Glomerular visceral epithelial cell (primary cell): ENCODE measurements at regions not wholly inside any gene's neighbourhood (a gene's known extent, or its start where the extent isn't known, plus 50 kb on each side); places are given as distances from the start of the nearest gene placed in this dataset.

Experiments used
- DNase-seq: peaks from one replicate; pipeline ENCODE4 v3.0.0-alpha.2; 2016; ENCODE audit errors: extremely low spot score

DNA sequence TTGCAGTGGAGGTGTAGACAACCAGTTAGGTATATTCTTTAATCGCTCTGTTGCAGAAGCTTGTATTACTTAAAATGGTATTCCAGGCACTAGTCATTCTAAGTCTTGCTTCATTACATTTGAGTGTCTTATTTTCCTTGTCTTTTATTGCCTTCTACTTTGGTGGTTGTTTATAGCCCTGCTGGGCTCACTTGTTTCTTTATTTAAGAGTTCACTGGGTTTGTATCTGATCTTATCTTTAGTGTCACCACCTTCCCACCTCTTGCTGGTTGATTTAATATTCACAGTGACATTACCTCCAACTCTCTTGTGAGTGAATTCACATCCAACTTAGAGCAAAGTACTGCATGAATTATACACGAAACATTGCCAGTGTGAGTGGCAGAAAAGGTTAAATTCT is 83.6 kb upstream of the BNC2 start:
- no peak for DNase-seq

DNA sequence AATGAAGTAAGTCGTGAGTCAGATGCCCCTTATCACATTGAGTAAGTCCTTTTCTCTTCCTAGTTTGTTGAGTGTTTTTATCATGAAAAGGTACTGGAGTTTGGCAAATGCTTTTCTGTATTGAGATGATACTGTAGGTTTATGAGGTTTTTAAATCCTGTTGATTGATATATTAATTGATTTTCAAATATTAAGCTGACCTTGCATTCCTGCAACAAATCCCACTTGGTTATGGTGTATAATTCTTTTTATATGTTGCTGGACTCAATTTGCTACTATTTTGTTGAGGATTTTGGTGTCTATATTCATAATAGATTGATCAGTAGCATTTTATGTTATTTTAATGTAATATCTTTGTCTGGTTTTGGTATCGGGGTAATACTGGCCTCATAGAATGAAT is 81.0 kb upstream of the BNC2 start:
- no peak for DNase-seq

DNA sequence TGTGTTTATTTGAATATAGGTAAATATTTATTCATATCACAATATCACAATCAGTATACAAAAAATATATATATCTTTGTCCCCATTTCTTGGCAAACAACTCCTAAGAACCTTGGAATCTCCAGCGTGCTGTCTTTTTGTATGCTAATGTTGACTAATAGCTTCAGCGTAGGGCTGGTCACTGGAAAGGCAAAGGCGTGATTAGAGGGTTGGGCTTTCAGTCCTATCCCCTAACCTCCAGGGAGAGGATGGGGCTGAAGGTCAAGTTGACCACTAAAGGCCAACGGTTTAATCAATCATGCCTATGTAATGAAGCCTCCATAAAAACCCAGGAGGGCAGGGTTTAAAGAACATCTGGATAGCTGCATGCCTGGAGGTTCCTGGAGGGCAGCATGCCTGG is 79.6 kb upstream of the BNC2 start:
- no peak for DNase-seq

DNA sequence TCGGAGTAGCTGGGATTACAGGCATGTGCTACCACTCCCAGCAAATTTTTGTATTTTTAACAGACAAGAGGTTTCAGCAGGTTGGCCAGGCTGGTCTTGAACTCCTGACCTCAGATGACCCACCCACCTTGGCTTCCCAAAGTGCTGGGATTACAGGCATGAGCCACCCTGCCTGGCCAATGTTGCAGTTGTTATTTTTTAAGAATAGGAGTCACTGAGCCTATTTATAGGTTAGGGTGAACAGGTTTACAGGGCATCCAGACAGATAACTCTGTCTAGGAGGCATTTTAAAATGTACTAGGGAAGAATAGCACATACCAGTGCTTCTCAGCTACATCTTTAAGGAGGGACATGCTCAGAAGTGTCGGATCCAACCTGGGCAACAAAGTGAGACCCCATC is 60.1 kb upstream of the BNC2 start:
- DNase-seq = no peak

DNA sequence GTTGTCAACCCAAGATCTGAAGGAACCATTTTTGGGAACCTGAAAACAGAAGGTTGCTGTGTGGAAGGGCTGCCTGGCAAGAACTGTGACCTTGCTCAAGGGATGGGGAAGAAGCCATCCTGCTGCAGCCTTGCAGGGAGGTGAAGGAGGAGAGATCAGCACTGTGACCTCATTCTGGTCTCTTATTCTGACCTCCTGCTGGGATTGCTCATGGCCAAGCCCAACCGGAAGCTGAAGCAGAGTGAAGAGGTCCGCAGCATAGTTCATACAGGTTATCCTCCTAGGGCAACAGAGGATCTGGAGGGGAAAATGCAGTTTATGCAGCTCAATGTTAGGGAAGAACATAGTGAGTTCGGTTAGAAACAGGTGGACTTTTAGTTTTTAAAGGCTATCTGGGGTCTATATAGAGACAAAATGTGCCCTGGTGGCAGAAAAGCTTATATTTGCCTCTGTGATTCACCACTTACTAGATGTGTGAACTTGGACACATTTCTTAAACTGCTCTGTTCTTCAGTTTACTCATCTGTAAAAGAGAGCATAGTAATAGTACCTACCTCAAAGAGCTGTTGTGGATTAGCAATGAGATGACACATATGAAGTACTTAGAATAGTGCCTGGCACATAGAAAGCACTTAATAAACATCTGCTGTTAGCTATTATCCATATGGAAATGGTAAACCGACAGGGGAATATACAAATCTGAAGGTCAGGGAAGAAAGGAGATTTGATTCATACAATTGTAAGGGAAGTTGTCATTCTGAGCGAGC is 57.9 kb upstream of the BNC2 start:
- peak; percentile 79 for DNase-seq

DNA sequence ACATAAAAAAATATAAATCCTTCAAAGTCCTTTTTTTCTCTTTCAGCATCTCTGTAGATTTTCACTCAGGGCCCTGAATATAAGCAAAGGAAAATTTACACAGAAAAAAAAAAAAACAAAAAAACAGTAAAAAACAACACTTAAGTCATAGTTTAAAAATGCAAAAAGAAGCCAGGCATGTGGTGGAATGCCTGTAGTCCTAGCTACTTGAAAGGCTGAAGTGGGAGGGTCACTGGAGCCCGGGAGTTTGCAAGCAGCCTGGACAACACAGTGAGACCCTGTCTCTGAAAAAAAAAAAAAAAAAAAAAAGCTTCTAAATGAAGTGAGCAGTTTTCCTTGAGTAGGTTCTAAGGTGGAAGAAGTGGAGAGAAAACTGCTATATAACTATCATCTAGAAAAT is 55.0 kb upstream of the BNC2 start:
- no peak for DNase-seq

DNA sequence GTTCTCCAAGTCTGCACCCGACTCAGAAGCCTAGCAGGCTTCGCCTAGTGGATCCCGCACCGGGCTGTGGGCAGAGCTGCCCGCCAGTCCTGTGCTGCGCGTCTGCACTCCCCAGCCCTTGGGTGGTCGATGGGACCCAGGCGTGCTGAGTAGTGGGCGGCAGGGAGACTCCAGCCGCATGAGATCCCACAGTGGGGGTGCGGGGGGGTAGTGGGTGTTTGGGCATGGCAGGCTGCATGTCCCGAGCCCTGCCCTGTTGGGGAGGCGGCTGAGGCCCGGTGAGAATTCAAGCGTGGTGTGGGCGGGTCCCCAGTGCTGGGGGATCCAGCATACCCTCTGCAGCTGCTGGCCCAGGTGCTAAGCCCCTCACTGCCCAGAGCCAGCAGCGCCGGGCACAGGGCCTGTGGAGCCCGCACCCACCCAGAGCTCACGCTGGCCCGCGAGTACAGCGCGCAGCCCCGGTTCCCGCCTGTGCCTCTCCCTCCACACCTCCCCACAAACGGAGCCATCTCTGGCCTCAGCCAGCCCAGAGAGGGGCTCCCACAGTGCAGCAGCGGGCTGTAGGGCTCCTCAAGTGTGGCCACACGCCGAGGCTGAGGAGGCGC is 53.9 kb upstream of the BNC2 start:
- no peak for DNase-seq

DNA sequence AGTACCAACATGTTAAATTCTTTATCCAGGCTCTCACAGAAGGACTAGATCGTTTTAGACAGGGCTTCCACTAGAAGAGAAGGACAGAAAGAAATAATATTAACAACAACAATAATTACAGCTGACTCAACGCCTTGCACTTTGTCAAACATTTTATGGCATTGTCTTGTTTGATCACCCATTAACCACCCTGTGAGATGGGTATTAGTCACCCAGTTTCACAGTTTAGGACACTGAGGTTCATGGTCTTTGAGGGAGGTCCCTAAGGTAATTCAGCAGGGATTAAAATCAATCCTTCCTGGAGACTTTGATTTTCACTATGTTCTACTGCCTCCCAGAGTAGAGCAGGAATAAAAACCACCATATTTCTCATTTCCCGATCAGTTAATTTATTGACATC is 51.4 kb upstream of the BNC2 start:
- peak; percentile 80 for DNase-seq
